Kidney epithelial cell (primary cell): ENCODE measurements at regions not wholly inside any gene's neighbourhood (a gene's known extent, or its start where the extent isn't known, plus 50 kb on each side); places are given as distances from the start of the nearest gene placed in this dataset.

ENCODE experiments used
- DNase-seq: peaks from one replicate; pipeline ENCODE4 v3.0.0-alpha.2; 2010; ENCODE audit warnings: low read depth
- H3K27me3 ChIP-seq: 2 replicates; pipeline ENCODE4 v1.6.0; 2011; ENCODE audit warnings: low read length; ENCODE audit not compliant: control insufficient read depth, insufficient read depth
- H3K36me3 ChIP-seq: 2 replicates; pipeline ENCODE4 v1.5.1; 2011; ENCODE audit warnings: low read length; ENCODE audit not compliant: control insufficient read depth, insufficient read depth
- H3K4me3 ChIP-seq: 2 replicates; pipeline ENCODE4 v1.5.1; 2011; ENCODE audit warnings: low read depth, mild to moderate bottlenecking, control low read depth, low read length
- CTCF ChIP-seq: IDR thresholded peaks from 2 replicates; pipeline ENCODE4 v1.5.1; 2011; ENCODE audit warnings: mild to moderate bottlenecking, moderate library complexity, low read length, control low read depth, inconsistent platforms; ENCODE audit not compliant: insufficient read depth, poor library complexity, severe bottlenecking

- no peak for DNase-seq
- H3K4me3 ChIP-seq = no peak overlapping the region
- H3K27me3 ChIP-seq = no peaks in the 10 kb centered on the region
- no peak for TF ChIP-seq CTCF
- no peaks in the 10 kb centered on the region for H3K36me3 ChIP-seq
Measured at GRCh38 chr6:18567380-18567779, 180.2 kb downstream of the RNF144B start.

GRCh38 chr6:18577491-18577890, 190.3 kb downstream of the RNF144B start:
- no peaks in the 10 kb centered on the region for H3K27me3 ChIP-seq
- no peak for TF ChIP-seq CTCF
- no peak for DNase-seq
- no peak overlapping the region for H3K4me3 ChIP-seq
- H3K36me3 ChIP-seq = no peaks in the 10 kb centered on the region

- no peaks in the 10 kb centered on the region for H3K36me3 ChIP-seq
- no peak for TF ChIP-seq CTCF
- DNase-seq = no peak
- H3K27me3 ChIP-seq = no peaks in the 10 kb centered on the region
- H3K4me3 ChIP-seq = no peak overlapping the region
Measured at GRCh38 chr6:18579166-18579565, 192.0 kb downstream of the RNF144B start.

- Histone ChIP-seq H3K36me3 (no peaks in the 10 kb centered on the region), H3K4me3 (no peak overlapping the region), H3K27me3 (no peaks in the 10 kb centered on the region)
- DNase-seq = no peak
- no peak for TF ChIP-seq CTCF
Measured at GRCh38 chr6:18579869-18580268, 192.7 kb downstream of the RNF144B start.

GRCh38 chr6:18584372-18584771, 197.2 kb downstream of the RNF144B start:
- TF ChIP-seq CTCF = no peak
- Histone ChIP-seq H3K4me3 (no peak overlapping the region), H3K27me3 (no peaks in the 10 kb centered on the region), H3K36me3 (no peaks in the 10 kb centered on the region)
- DNase-seq = no peak

GRCh38 chr6:18585032-18585573, 198.0 kb downstream of the RNF144B start:
- TF ChIP-seq CTCF = no peak
- Histone ChIP-seq H3K27me3 (no peaks in the 10 kb centered on the region), H3K36me3 (no peaks in the 10 kb centered on the region), H3K4me3 (no peak overlapping the region)
- DNase-seq = peak; percentile 82
